Caco-2 (cell line): ENCODE measurements at regions not wholly inside any gene's neighbourhood (a gene's known extent, or its start where the extent isn't known, plus 50 kb on each side); places are given as distances from the start of the nearest gene placed in this dataset.

Experiments used
- BruUV-seq: library from RNA; stranded (reverse); fragments of 400-500 nt; replicated peaks from 2 replicates; lab custom pipeline; 2021; lab: Mats Ljungman, UMichigan
- CTCF ChIA-PET: fragments of 300-600 bp; sonication (Branson Sonifier 250); formaldehyde crosslinking; loops from one replicate; lab custom pipeline; 2022; ENCODE audit warnings: antibody characterized with exemption; lab: Charles Lee
- POLR2A ChIA-PET: fragments of 300-600 bp; sonication (Branson Sonifier 250); formaldehyde crosslinking; loops from one replicate; lab custom pipeline; 2022; ENCODE audit warnings: antibody characterized with exemption; lab: Charles Lee
- DNase-seq, 2 experiments: peaks; one replicate each; pipeline versions ENCODE4 v3.0.0 to v3.0.0-alpha.2; 2020 to 2022
- H3K27me3 ChIP-seq: replicated peaks from 2 replicates; pipeline ENCODE4 v1.6.0; 2011; ENCODE audit warnings: low read length; ENCODE audit not compliant: control insufficient read depth, insufficient read depth
- H3K36me3 ChIP-seq: 2 replicates; pipeline ENCODE4 v1.5.1; 2011; ENCODE audit warnings: low read length; ENCODE audit not compliant: control insufficient read depth, insufficient read depth
- H3K4me1 ChIP-seq: fragments of 250-450 bp; sonication (Bioruptor Pico); 2 replicates; pipeline ENCODE4 v1.5.1; 2020; ENCODE audit warnings: mild to moderate bottlenecking
- H3K4me3 ChIP-seq: 2 replicates; pipeline ENCODE4 v1.5.1; 2011; ENCODE audit warnings: low read depth, mild to moderate bottlenecking, control low read depth, low read length
- H3K9me3 ChIP-seq: fragments of 250-450 bp; sonication (Bioruptor Pico); 2 replicates; pipeline ENCODE4 v1.5.1; 2020; ENCODE audit warnings: mild to moderate bottlenecking, moderate library complexity
- H3K27ac Mint-ChIP-seq: one replicate; pipeline ENCODE4 v1.8.0; 2022; ENCODE audit warnings: mixed read lengths; ENCODE audit not compliant: unreplicated experiment
- H3K27me3 Mint-ChIP-seq: one replicate; pipeline ENCODE4 v1.8.0; 2022; ENCODE audit warnings: mixed read lengths; ENCODE audit not compliant: insufficient read depth, unreplicated experiment
- H3K36me3 Mint-ChIP-seq: one replicate; pipeline ENCODE4 v1.8.0; 2022; ENCODE audit warnings: mild to moderate bottlenecking, mixed read lengths; ENCODE audit not compliant: insufficient read depth, unreplicated experiment
- H3K4me1 Mint-ChIP-seq: one replicate; pipeline ENCODE4 v1.8.0; 2022; ENCODE audit warnings: low read depth, mixed read lengths; ENCODE audit not compliant: unreplicated experiment
- H3K4me3 Mint-ChIP-seq: one replicate; pipeline ENCODE4 v1.8.0; 2022; ENCODE audit warnings: mild to moderate bottlenecking, moderate library complexity, mixed read lengths; ENCODE audit not compliant: unreplicated experiment
- H3K9me3 Mint-ChIP-seq: one replicate; pipeline ENCODE4 v1.8.0; 2022; ENCODE audit warnings: mixed read lengths; ENCODE audit not compliant: unreplicated experiment
- intact Hi-C: fragments of 100-400 bp; cut with micrococcal nuclease; formaldehyde crosslinking; loops from one replicate; pipeline ENCODE4 v1.10.0; 2022; ENCODE audit not compliant: unreplicated experiment
- TF ChIP-seq, protein P1 (sequence below), 2 experiments: fragments of 200-600 bp in 1 of 2; IDR thresholded peaks; 1 replicate in 1 of 2; 2 replicates in 1 of 2; pipeline versions ENCODE4 v1.5.1 to v1.8.0; 2011 to 2022; ENCODE audit warnings: antibody characterized with exemption in 1 of 2, control low read depth in 1 of 2, inconsistent platforms in 1 of 2, low read depth in 1 of 2, low read length in 1 of 2, mild to moderate bottlenecking in 1 of 2, moderate library complexity in 1 of 2; ENCODE audit not compliant: insufficient read depth in 1 of 2, severe bottlenecking in 1 of 2, unreplicated experiment in 1 of 2

DNA sequence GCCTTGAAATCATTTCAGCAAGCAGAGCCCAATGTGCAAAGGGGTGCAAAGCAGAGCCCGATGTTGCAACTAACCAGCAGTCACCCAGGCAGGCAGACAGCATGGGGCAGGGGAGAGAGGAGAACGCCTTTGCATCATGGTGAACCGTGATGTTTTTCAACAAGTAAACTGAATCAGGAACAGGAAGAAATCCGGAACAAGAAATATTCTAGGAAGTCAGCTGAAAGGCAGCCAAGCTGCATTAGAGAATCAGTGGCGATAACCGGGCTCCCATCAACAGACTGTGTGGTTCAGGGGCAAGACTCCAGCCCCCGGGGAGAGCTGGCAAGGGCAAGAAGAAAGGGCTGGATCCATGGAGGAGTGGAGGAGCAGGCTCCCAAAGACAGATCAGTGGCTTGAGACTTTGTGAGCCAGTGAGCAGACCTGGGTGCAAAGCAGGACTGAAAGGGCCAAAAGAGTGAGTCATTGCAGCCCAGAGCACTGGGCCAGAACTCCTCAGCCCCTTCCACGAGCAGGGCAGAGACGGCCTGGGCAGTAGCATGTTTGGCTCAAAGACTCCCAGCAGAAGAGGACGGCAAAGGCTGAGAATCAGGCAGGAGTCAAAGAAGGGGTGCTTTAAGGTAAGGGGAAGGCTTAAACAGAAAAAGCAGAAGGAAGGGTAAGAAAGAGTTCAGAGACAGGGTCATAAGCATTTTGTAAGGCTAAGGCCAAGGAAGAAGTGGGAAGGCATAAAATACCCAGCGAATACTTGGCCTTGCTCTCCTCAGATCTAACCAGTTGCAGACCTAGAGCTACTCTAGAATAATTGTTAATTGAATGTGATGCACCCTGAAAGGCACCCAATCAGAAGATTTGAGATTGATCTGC, 155.0 kb downstream of the SETD4 start:
- BruUV-seq = no TSS peak
- Mint-ChIP-seq H3K36me3 (no peaks in the 10 kb centered on the region), H3K4me1 (no peaks in the 10 kb centered on the region), H3K27ac (no peak overlapping the region), H3K9me3 (no peaks in the 10 kb centered on the region), H3K4me3 (no peak overlapping the region), H3K27me3 (no peaks in the 10 kb centered on the region)
- H3K9me3 ChIP-seq = no peaks in the 10 kb centered on the region
- DNase-seq = no peak
- ChIA-PET CTCF (no interaction called here), POLR2A (no interaction called here)
- no peak overlapping the region for H3K4me3 ChIP-seq
- no peaks in the 10 kb centered on the region for H3K4me1 ChIP-seq
- intact Hi-C loops = no loop called here
- TF ChIP-seq, protein P1, sequence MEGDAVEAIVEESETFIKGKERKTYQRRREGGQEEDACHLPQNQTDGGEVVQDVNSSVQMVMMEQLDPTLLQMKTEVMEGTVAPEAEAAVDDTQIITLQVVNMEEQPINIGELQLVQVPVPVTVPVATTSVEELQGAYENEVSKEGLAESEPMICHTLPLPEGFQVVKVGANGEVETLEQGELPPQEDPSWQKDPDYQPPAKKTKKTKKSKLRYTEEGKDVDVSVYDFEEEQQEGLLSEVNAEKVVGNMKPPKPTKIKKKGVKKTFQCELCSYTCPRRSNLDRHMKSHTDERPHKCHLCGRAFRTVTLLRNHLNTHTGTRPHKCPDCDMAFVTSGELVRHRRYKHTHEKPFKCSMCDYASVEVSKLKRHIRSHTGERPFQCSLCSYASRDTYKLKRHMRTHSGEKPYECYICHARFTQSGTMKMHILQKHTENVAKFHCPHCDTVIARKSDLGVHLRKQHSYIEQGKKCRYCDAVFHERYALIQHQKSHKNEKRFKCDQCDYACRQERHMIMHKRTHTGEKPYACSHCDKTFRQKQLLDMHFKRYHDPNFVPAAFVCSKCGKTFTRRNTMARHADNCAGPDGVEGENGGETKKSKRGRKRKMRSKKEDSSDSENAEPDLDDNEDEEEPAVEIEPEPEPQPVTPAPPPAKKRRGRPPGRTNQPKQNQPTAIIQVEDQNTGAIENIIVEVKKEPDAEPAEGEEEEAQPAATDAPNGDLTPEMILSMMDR (IDR thresholded peaks at IDR 0.05; ENCODE audit: insufficient read depth in 1 of 2, low read depth in 1 of 2, low read length in 1 of 2, severe bottlenecking in 1 of 2, unreplicated experiment in 1 of 2) = no peak
- no peaks in the 10 kb centered on the region for H3K27me3 ChIP-seq
- H3K36me3 ChIP-seq = no peaks in the 10 kb centered on the region

DNA sequence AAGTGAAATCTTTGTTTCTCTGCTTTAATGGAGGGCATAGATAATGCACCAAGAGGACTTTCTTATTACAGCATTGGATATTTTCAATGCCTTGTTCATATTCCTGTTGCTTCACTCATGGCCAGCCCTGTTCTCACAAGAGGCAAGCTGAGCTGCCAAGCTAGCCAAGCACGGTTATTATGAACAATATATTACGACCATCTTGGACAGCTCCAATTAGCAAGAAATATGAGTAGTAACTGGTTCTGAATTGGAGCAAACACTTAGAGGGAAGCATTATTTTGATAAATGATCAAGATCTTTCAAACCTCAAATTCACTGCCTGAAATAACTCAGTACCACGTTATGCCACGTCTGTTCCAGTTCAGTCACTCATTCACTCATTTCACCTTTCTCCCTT, 159.8 kb downstream of the SETD4 start:
- intact Hi-C loops = no loop called here
- no peak for DNase-seq
- Mint-ChIP-seq H3K9me3 (no peaks in the 10 kb centered on the region), H3K27me3 (no peaks in the 10 kb centered on the region), H3K36me3 (no peaks in the 10 kb centered on the region), H3K4me3 (no peak overlapping the region), H3K27ac (no peak overlapping the region), H3K4me1 (no peaks in the 10 kb centered on the region)
- H3K27me3 ChIP-seq = no peaks in the 10 kb centered on the region
- ChIA-PET CTCF (no interaction called here), POLR2A (no interaction called here)
- H3K4me1 ChIP-seq = no peaks in the 10 kb centered on the region
- no peak overlapping the region for H3K4me3 ChIP-seq
- TF ChIP-seq, protein P1 (IDR thresholded peaks at IDR 0.05; ENCODE audit: insufficient read depth in 1 of 2, low read depth in 1 of 2, low read length in 1 of 2, severe bottlenecking in 1 of 2, unreplicated experiment in 1 of 2) = no peak
- BruUV-seq = no TSS peak
- H3K36me3 ChIP-seq = no peaks in the 10 kb centered on the region
- no peaks in the 10 kb centered on the region for H3K9me3 ChIP-seq

GRCh38 chr21:35896060-35896459, 164.3 kb downstream of the SETD4 start:
- no peaks in the 10 kb centered on the region for H3K9me3 Mint-ChIP-seq
- no peak overlapping the region for H3K4me3 Mint-ChIP-seq
- no peaks in the 10 kb centered on the region for H3K27me3 Mint-ChIP-seq
- H3K27ac Mint-ChIP-seq = no peak overlapping the region
- Histone ChIP-seq H3K4me3 (no peak overlapping the region), H3K27me3 (no peaks in the 10 kb centered on the region), H3K36me3 (no peaks in the 10 kb centered on the region), H3K9me3 (no peaks in the 10 kb centered on the region), H3K4me1 (no peaks in the 10 kb centered on the region)
- DNase-seq = no peak
- no TSS peak for BruUV-seq
- TF ChIP-seq, protein P1 (IDR thresholded peaks at IDR 0.05; ENCODE audit: insufficient read depth in 1 of 2, low read depth in 1 of 2, low read length in 1 of 2, severe bottlenecking in 1 of 2, unreplicated experiment in 1 of 2) = no peak
- no peaks in the 10 kb centered on the region for H3K36me3 Mint-ChIP-seq
- CTCF ChIA-PET = no interaction called here
- intact Hi-C loops = no loop called here
- POLR2A ChIA-PET = no interaction called here
- H3K4me1 Mint-ChIP-seq = no peaks in the 10 kb centered on the region
